WERI-Rb-1 (cell line): ENCODE measurements at regions not wholly inside any gene's neighbourhood (a gene's known extent, or its start where the extent isn't known, plus 50 kb on each side); places are given as distances from the start of the nearest gene placed in this dataset.

Experiments
- DNase-seq: peaks from one replicate; pipeline ENCODE4 v3.0.0-alpha.2; 2020
- H3K27ac ChIP-seq: fragments of 250-450 bp; sonication (Bioruptor Pico); 2 replicates; pipeline ENCODE4 v1.5.1; 2020; ENCODE audit warnings: mild to moderate bottlenecking, moderate library complexity
- H3K27me3 ChIP-seq: fragments of 250-450 bp; sonication (Bioruptor Pico); 2 replicates; pipeline ENCODE4 v1.5.1; 2021; ENCODE audit warnings: mild to moderate bottlenecking, low read depth, moderate library complexity; ENCODE audit not compliant: insufficient read depth, severe bottlenecking
- H3K36me3 ChIP-seq: fragments of 250-450 bp; sonication (Bioruptor Pico); 2 replicates; pipeline ENCODE4 v1.5.1; 2020; ENCODE audit warnings: mild to moderate bottlenecking, moderate library complexity
- H3K4me3 ChIP-seq: 2 replicates; pipeline ENCODE4 v1.5.1; 2011; ENCODE audit warnings: low read depth, mild to moderate bottlenecking, control low read depth, low read length
- H3K9me3 ChIP-seq: fragments of 250-450 bp; sonication (Bioruptor Pico); 2 replicates; pipeline ENCODE4 v1.5.1; 2021; ENCODE audit warnings: mild to moderate bottlenecking, moderate library complexity; ENCODE audit not compliant: severe bottlenecking
- TF ChIP-seq, protein P1 (sequence below): IDR thresholded peaks from 2 replicates; pipeline ENCODE4 v1.5.1; 2011; ENCODE audit warnings: low read depth, mild to moderate bottlenecking, control low read depth, inconsistent platforms, low read length

DNA sequence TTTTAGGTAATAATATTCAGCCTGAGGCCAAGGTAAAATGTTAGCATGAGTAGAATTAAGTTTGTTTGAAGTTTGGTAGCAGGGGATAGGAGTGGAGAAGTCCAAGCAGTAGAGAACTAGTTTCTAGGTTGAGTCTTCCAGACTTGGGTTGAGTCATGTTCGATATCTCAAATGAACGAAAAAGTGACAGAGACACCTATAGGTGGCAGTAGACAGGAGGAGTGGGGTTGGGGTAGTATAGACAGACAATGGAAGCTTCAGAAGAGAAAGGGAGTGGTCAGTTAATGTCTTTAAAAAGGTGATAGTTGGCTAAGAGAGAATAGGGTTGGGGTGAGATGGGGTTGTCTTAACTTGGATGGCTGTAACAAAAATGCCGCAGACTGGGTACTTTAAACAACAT is 58.7 kb upstream of the EMCN start:
- no peaks in the 10 kb centered on the region for H3K27me3 ChIP-seq
- DNase-seq, result no peak
- no peaks in the 10 kb centered on the region for H3K9me3 ChIP-seq
- no peak overlapping the region for H3K27ac ChIP-seq
- no peak overlapping the region for H3K4me3 ChIP-seq
- H3K36me3 ChIP-seq, result no peaks in the 10 kb centered on the region
- TF ChIP-seq, protein P1, sequence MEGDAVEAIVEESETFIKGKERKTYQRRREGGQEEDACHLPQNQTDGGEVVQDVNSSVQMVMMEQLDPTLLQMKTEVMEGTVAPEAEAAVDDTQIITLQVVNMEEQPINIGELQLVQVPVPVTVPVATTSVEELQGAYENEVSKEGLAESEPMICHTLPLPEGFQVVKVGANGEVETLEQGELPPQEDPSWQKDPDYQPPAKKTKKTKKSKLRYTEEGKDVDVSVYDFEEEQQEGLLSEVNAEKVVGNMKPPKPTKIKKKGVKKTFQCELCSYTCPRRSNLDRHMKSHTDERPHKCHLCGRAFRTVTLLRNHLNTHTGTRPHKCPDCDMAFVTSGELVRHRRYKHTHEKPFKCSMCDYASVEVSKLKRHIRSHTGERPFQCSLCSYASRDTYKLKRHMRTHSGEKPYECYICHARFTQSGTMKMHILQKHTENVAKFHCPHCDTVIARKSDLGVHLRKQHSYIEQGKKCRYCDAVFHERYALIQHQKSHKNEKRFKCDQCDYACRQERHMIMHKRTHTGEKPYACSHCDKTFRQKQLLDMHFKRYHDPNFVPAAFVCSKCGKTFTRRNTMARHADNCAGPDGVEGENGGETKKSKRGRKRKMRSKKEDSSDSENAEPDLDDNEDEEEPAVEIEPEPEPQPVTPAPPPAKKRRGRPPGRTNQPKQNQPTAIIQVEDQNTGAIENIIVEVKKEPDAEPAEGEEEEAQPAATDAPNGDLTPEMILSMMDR, result no peak

DNA sequence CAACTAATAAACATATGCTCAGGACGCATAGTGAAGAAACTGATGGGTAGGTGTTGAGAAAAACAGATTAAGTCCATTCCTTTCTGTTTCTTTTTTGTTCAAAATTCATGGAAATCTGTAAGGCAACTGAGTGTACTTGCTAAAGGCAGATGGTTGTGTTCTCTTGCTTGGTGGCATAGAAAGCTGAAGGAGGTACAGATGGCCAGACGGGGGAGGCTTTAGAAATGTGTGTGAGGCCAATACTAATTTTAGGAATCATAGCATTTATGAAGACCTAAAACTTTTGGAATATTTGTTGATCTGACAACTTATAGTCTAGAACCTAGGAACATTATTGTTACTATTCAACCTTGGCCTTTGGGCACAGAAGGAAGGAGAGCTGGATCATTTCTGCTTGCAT is 56.8 kb upstream of the EMCN start:
- no peak overlapping the region for H3K27ac ChIP-seq
- no peaks in the 10 kb centered on the region for H3K36me3 ChIP-seq
- no peaks in the 10 kb centered on the region for H3K27me3 ChIP-seq
- TF ChIP-seq, protein P1, result no peak
- H3K4me3 ChIP-seq, result no peak overlapping the region
- DNase-seq, result no peak
- H3K9me3 ChIP-seq, result no peaks in the 10 kb centered on the region

DNA sequence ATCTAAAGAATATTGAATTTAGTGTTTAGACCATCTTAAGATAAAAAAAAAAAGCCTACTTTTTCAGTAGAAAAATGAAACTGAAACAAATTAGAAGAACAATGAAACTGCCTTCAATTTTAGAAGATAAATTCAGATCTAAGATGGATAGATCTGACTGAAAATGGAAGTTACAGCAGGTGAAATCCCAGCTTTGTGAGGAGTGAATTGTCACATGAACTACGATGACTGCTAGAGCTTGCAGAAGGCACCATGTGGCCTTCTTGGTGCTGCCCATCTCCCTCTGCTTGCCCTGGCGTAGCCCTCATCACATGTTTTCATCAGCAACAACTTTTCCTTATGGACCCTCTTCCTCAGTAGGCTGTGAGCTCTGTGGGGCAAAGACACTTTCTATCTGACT is 51.4 kb upstream of the EMCN start:
- H3K27me3 ChIP-seq, result no peaks in the 10 kb centered on the region
- H3K36me3 ChIP-seq, result no peaks in the 10 kb centered on the region
- no peak for DNase-seq
- H3K9me3 ChIP-seq, result no peaks in the 10 kb centered on the region
- TF ChIP-seq, protein P1, result no peak
- H3K27ac ChIP-seq, result no peak overlapping the region
- H3K4me3 ChIP-seq, result no peak overlapping the region
